GM21717 (cell line): ENCODE measurements at regions not wholly inside any gene's neighbourhood (a gene's known extent, or its start where the extent isn't known, plus 50 kb on each side); places are given as distances from the start of the nearest gene placed in this dataset.

Experiments used
- ATAC-seq: cut with Tn5 transposase; IDR thresholded peaks from one replicate; pipeline ENCODE4 v1.9.1; 2021; ENCODE audit warnings: mild to moderate bottlenecking, moderate library complexity; ENCODE audit not compliant: unreplicated experiment

- no peak for ATAC-seq
Measured at GRCh38 chr1:209504571-209504970, 78.9 kb upstream of the CAMK1G start.

GRCh38 chr1:209505044-209505443, 78.5 kb upstream of the CAMK1G start:
- no peak for ATAC-seq

- no peak for ATAC-seq
Measured at GRCh38 chr1:209506101-209506500, 77.4 kb upstream of the CAMK1G start.

GRCh38 chr1:209509039-209509438, 74.5 kb upstream of the CAMK1G start:
- ATAC-seq = no peak

GRCh38 chr1:209510063-209510462, 73.5 kb upstream of the CAMK1G start:
- no peak for ATAC-seq

GRCh38 chr1:209511169-209511568, 72.3 kb upstream of the CAMK1G start:
- no peak for ATAC-seq

GRCh38 chr1:209512821-209513220, 70.7 kb upstream of the CAMK1G start:
- no peak for ATAC-seq

- no peak for ATAC-seq
Measured at GRCh38 chr1:209513226-209513625, 70.3 kb upstream of the CAMK1G start.

GRCh38 chr1:209516771-209517680, 66.5 kb upstream of the CAMK1G start:
- ATAC-seq = no peak

- ATAC-seq = no peak
Measured at GRCh38 chr1:209517681-209518050, 65.8 kb upstream of the CAMK1G start.

GRCh38 chr1:209519786-209520185, 63.7 kb upstream of the CAMK1G start:
- ATAC-seq = no peak

- no peak for ATAC-seq
Measured at GRCh38 chr1:209522826-209523225, 60.7 kb upstream of the CAMK1G start.

- ATAC-seq = no peak
Measured at GRCh38 chr1:209526137-209526536, 57.4 kb upstream of the CAMK1G start.

GRCh38 chr1:209527372-209527771, 56.1 kb upstream of the CAMK1G start:
- no peak for ATAC-seq

- no peak for ATAC-seq
Measured at GRCh38 chr1:209527993-209528717, 55.4 kb upstream of the CAMK1G start.

GRCh38 chr1:209529233-209529632, 54.3 kb upstream of the CAMK1G start:
- ATAC-seq = no peak

- no peak for ATAC-seq
Measured at GRCh38 chr1:209531006-209531405, 52.5 kb upstream of the CAMK1G start.

GRCh38 chr1:209531549-209531948, 52.0 kb upstream of the CAMK1G start:
- no peak for ATAC-seq
